GM23338 (cell line): ENCODE measurements at regions not wholly inside any gene's neighbourhood (a gene's known extent, or its start where the extent isn't known, plus 50 kb on each side); places are given as distances from the start of the nearest gene placed in this dataset.
"Not testable (repeated sequence)": the region's sequence is repeated elsewhere in the genome, so short reads cannot be mapped to it uniquely, and the experiment has no call there.

ENCODE experiments used
- ATAC-seq: fragments of 200-7000 bp; cut with Tn5 transposase; 3 replicates; pipeline ENCODE4 v1.9.1; 2020
- DNase-seq: peaks from one replicate; pipeline ENCODE4 v3.0.0-alpha.2; 2015; ENCODE audit warnings: low spot score
- H2AFZ ChIP-seq: fragments of 200-600 bp; sonication (generic); 2 replicates; pipeline ENCODE4 v1.8.0; 2016; ENCODE audit warnings: antibody characterized with exemption, mild to moderate bottlenecking, moderate library complexity
- H3F3A ChIP-seq: fragments of 200-600 bp; sonication (generic); replicated peaks from 2 replicates; pipeline ENCODE4 v1.8.0; 2017; ENCODE audit warnings: antibody characterized with exemption, mixed run types, low read depth
- H3K27ac ChIP-seq: fragments of 200-600 bp; sonication (generic); 2 replicates; pipeline ENCODE4 v1.6.1; 2016; ENCODE audit warnings: low read depth
- H3K27me3 ChIP-seq: fragments of 200-600 bp; sonication (generic); 2 replicates; pipeline ENCODE4 v1.8.0; 2016; ENCODE audit warnings: mild to moderate bottlenecking, mixed run types, moderate library complexity; ENCODE audit not compliant: insufficient read depth
- H3K36me3 ChIP-seq: fragments of 200-600 bp; sonication (generic); 2 replicates; pipeline ENCODE4 v1.8.0; 2016; ENCODE audit warnings: mild to moderate bottlenecking; ENCODE audit not compliant: insufficient read depth
- H3K4me1 ChIP-seq: fragments of 200-600 bp; sonication (generic); 2 replicates; pipeline ENCODE4 v1.8.0; 2016; ENCODE audit warnings: mild to moderate bottlenecking, moderate library complexity; ENCODE audit not compliant: insufficient read depth
- H3K4me2 ChIP-seq: fragments of 200-600 bp; sonication (generic); 2 replicates; pipeline ENCODE4 v1.7.1; 2017; ENCODE audit warnings: mixed run types
- H3K4me3 ChIP-seq: fragments of 200-600 bp; sonication (generic); 2 replicates; pipeline ENCODE4 v1.6.1; 2016; ENCODE audit warnings: mixed run types
- H3K79me2 ChIP-seq: fragments of 200-600 bp; sonication (generic); replicated peaks from 2 replicates; pipeline ENCODE4 v1.8.0; 2017; ENCODE audit warnings: mild to moderate bottlenecking; ENCODE audit not compliant: insufficient read depth
- H3K9me2 ChIP-seq: fragments of 200-600 bp; sonication (generic); 2 replicates; pipeline ENCODE4 v1.8.0; 2017; ENCODE audit not compliant: insufficient read depth
- H4K20me1 ChIP-seq: fragments of 200-600 bp; sonication (generic); replicated peaks from 2 replicates; pipeline ENCODE4 v1.8.0; 2017; ENCODE audit warnings: mild to moderate bottlenecking; ENCODE audit not compliant: insufficient read depth
- H3K27ac Mint-ChIP-seq: 2 replicates; pipeline ENCODE4 v1.8.0; 2020; ENCODE audit warnings: inconsistent platforms, mild to moderate bottlenecking, moderate library complexity, mixed read lengths
- H3K27me3 Mint-ChIP-seq: 3 replicates; pipeline ENCODE4 v1.8.0; 2022; ENCODE audit warnings: low read depth, mild to moderate bottlenecking, moderate library complexity, mixed read lengths, inconsistent platforms; ENCODE audit not compliant: insufficient read depth, poor library complexity
- H3K36me3 Mint-ChIP-seq: 3 replicates; pipeline ENCODE4 v1.8.0; 2021; ENCODE audit warnings: low read depth, mild to moderate bottlenecking, inconsistent platforms, moderate library complexity, mixed read lengths
- H3K4me1 Mint-ChIP-seq: 3 replicates; pipeline ENCODE4 v1.8.0; 2020; ENCODE audit warnings: mild to moderate bottlenecking, inconsistent platforms, mixed read lengths
- H3K4me3 Mint-ChIP-seq: 3 replicates; pipeline ENCODE4 v1.8.0; 2021; ENCODE audit warnings: moderate library complexity, mild to moderate bottlenecking, inconsistent platforms, mixed read lengths
- H3K9me3 Mint-ChIP-seq: 3 replicates; pipeline ENCODE4 v1.8.0; 2020; ENCODE audit warnings: moderate library complexity, mild to moderate bottlenecking, inconsistent platforms, mixed read lengths
- ETS1 ChIP-seq: IDR thresholded peaks from 2 replicates; pipeline ENCODE4 v1.6.1; 2016; ENCODE audit warnings: antibody characterized with exemption
- EZH2phosphoT487 ChIP-seq: fragments of 200-600 bp; sonication (generic); IDR thresholded peaks from one replicate; pipeline ENCODE4 v1.8.1; 2018; ENCODE audit warnings: antibody characterized with exemption; ENCODE audit not compliant: unreplicated experiment
- NANOG ChIP-seq: IDR thresholded peaks from 2 replicates; pipeline ENCODE4 v1.6.1; 2016; ENCODE audit warnings: antibody characterized with exemption, borderline replicate concordance
- POLR2AphosphoS5 ChIP-seq: IDR thresholded peaks from 2 replicates; pipeline ENCODE4 v1.6.1; 2016; ENCODE audit warnings: antibody characterized with exemption, low read depth
- STAT1 ChIP-seq: IDR thresholded peaks from one replicate; pipeline ENCODE4 v1.6.1; 2016; ENCODE audit warnings: antibody characterized with exemption; ENCODE audit not compliant: unreplicated experiment
- ZNF114 ChIP-seq: fragments of 250-450 bp; sonication (Bioruptor Pico); IDR thresholded peaks from 2 replicates; pipeline ENCODE4 v1.5.0; 2020; ENCODE audit warnings: mild to moderate bottlenecking, moderate library complexity
- ZNF331 ChIP-seq: fragments of 250-450 bp; sonication (Bioruptor Pico); IDR thresholded peaks from 2 replicates; pipeline ENCODE4 v1.5.0; 2020; ENCODE audit warnings: low read depth, mild to moderate bottlenecking, moderate library complexity

DNA sequence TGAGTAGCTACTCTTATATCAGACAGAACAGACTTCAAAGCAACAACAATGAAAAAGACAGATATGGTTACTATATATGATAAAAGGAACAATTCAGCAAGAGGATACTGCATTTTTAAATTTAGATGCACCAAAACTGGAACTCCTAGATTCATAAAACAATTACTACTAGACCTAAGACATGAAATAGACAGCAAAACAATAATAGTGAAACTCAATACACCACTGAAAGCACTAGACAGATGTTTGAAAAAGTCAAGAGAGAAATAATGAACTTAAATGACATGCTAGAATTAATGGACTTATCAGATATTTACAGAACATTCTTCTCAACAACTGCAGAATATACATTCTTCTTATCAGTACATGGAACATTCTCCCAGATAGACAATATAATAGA lies 99.5 kb upstream of the ITM2A start:
- no peaks in the 10 kb centered on the region for H3K27me3 ChIP-seq
- H3K79me2 ChIP-seq: no peaks in the 10 kb centered on the region
- no peak overlapping the region for H3K4me3 Mint-ChIP-seq
- H2AFZ ChIP-seq: no peak overlapping the region
- H3K9me3 Mint-ChIP-seq: peaks cover 4% of the 10 kb centered on the region; the same call in 2 of the 3 replicates
- peaks cover 2% of the 10 kb centered on the region; the same call in 1 of the 3 replicates for H3K4me1 Mint-ChIP-seq
- H4K20me1 ChIP-seq: no peaks in the 10 kb centered on the region
- no peaks in the 10 kb centered on the region for H3F3A ChIP-seq
- H3K36me3 ChIP-seq: no peaks in the 10 kb centered on the region
- H3K9me2 ChIP-seq: no peaks in the 10 kb centered on the region
- DNase-seq: no peak
- H3K4me3 ChIP-seq: no peak overlapping the region
- H3K4me2 ChIP-seq: no peak overlapping the region
- ATAC-seq: no peak
- no peaks in the 10 kb centered on the region for H3K36me3 Mint-ChIP-seq
- no peak overlapping the region for H3K27ac ChIP-seq
- H3K4me1 ChIP-seq: no peaks in the 10 kb centered on the region
- TF ChIP-seq ETS1: no peak
- no peak for TF ChIP-seq NANOG
- no peak for TF ChIP-seq STAT1
- H3K27me3 Mint-ChIP-seq: no peaks in the 10 kb centered on the region
- H3K27ac Mint-ChIP-seq: no peak overlapping the region

DNA sequence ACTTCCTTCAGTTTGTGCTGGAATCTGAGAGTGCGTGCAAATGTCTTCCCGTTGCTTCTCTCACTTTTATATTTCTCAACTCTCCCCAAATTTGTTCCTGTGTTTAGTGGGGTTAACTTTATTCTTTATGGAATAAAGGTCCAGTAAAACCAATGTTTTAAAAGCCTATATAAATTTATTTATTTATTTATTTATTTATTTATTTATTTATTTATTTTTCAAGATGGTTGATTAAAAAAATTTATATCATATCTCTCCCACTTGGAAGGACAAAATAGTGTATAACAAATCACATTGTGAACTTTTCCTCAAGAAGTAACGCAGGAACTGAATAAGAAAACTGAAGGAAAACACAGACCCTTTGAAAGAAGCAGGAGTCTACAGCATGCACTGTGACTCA lies 95.3 kb upstream of the ITM2A start:
- Histone ChIP-seq H3K4me3 (no peak overlapping the region), H4K20me1 (no peaks in the 10 kb centered on the region), H3K4me1 (no peaks in the 10 kb centered on the region), H3F3A (no peaks in the 10 kb centered on the region), H3K27ac (no peak overlapping the region), H3K27me3 (no peaks in the 10 kb centered on the region), H3K4me2 (no peak overlapping the region), H2AFZ (no peak overlapping the region), H3K9me2 (no peaks in the 10 kb centered on the region), H3K79me2 (no peaks in the 10 kb centered on the region), H3K36me3 (peaks cover 5% of the 10 kb centered on the region; the same call in 1 of the 2 replicates)
- Mint-ChIP-seq H3K4me3 (no peak overlapping the region), H3K27me3 (no peaks in the 10 kb centered on the region), H3K36me3 (no peaks in the 10 kb centered on the region), H3K9me3 (peaks cover 14% of the 10 kb centered on the region; the same call in 2 of the 3 replicates), H3K27ac (no peak overlapping the region), H3K4me1 (no peaks in the 10 kb centered on the region)
- no peak for TF ChIP-seq POLR2AphosphoS5
- no peak for TF ChIP-seq NANOG
- ATAC-seq (no peak), DNase-seq (no peak)

DNA sequence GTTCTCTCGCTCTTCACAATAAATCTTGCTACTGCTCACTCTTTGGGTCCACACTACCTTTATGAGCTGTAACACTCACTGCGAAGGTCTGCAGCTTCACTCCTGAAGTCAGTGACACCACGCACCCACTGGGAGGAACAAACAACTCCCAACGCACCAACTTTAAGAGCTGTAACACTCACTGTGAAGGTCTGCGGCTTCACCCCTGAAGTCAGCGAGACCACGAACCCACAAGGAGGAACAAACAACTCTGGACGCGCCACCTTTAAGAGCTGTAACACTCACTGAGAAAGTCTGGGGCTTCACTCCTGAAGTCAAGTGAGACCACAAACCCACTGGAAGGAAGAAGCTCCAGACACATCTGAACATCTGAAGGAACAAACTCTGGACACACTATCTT lies 89.5 kb upstream of the ITM2A start:
- DNase-seq, ATAC-seq, H2AFZ ChIP-seq, H3K4me3 Mint-ChIP-seq, H3F3A ChIP-seq, H4K20me1 ChIP-seq, H3K27ac ChIP-seq, H3K4me1 Mint-ChIP-seq, H3K27me3 Mint-ChIP-seq, H3K4me2 ChIP-seq, H3K27ac Mint-ChIP-seq, H3K4me3 ChIP-seq, H3K27me3 ChIP-seq, H3K9me2 ChIP-seq, H3K4me1 ChIP-seq, H3K36me3 Mint-ChIP-seq, H3K36me3 ChIP-seq, H3K79me2 ChIP-seq: not testable (repeated sequence)
- peaks cover 20% of the 10 kb centered on the region; the same call in 1 of the 3 replicates for H3K9me3 Mint-ChIP-seq

- DNase-seq: no peak
- Mint-ChIP-seq H3K9me3 (peaks cover 10% of the 10 kb centered on the region; the same call in 1 of the 3 replicates), H3K4me1 (peaks cover 10% of the 10 kb centered on the region; the same call in 2 of the 3 replicates), H3K36me3 (no peaks in the 10 kb centered on the region), H3K27ac (no peak overlapping the region), H3K27me3 (peaks cover 2% of the 10 kb centered on the region), H3K4me3 (no peak overlapping the region)
- no peak for ATAC-seq
- Histone ChIP-seq H2AFZ (no peak overlapping the region), H4K20me1 (no peaks in the 10 kb centered on the region), H3K4me3 (no peak overlapping the region), H3K27me3 (no peaks in the 10 kb centered on the region), H3K4me2 (no peak overlapping the region), H3F3A (no peaks in the 10 kb centered on the region), H3K27ac (no peak overlapping the region), H3K79me2 (no peaks in the 10 kb centered on the region), H3K9me2 (no peaks in the 10 kb centered on the region), H3K36me3 (no peaks in the 10 kb centered on the region), H3K4me1 (no peaks in the 10 kb centered on the region)
- no peak for TF ChIP-seq ZNF331
- TF ChIP-seq EZH2phosphoT487: no peak
- no peak for TF ChIP-seq ZNF114 (CRISPR knock-in tag)
- TF ChIP-seq ETS1: no peak
These were observed 85.7 kb upstream of the ITM2A start for GRCh38 chrX:79452881-79453280.
